NCI-H1105 (cell line): ENCODE measurements at regions not wholly inside any gene's neighbourhood (a gene's known extent, or its start where the extent isn't known, plus 50 kb on each side); places are given as distances from the start of the nearest gene placed in this dataset.

Experiments
- DNase-seq: peaks from one replicate; lab custom pipeline; 2025; lab: John Stamatoyannopoulos, UW

DNA sequence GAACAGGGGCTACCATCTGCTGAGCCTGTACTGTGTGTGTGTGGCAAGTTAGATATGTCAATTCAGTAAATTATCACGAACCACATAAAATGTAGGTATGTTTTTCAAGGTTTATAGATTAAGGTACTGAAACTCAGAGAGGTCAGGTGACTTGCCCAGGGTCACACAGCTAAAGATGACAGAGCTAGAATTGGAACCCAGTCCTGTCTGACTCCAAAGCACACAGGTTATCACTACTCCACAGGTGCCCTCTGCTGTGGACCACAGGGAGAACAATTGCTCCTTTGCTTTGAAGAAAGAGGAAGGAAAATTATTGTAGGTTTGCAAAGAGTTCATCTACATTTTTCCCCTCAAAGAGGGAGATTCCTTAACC is 229.7 kb upstream of the AGAP1 start:
- DNase-seq: no peak

- DNase-seq: no peak
Measured at GRCh38 chr2:235264512-235264911, 229.3 kb upstream of the AGAP1 start.

DNA sequence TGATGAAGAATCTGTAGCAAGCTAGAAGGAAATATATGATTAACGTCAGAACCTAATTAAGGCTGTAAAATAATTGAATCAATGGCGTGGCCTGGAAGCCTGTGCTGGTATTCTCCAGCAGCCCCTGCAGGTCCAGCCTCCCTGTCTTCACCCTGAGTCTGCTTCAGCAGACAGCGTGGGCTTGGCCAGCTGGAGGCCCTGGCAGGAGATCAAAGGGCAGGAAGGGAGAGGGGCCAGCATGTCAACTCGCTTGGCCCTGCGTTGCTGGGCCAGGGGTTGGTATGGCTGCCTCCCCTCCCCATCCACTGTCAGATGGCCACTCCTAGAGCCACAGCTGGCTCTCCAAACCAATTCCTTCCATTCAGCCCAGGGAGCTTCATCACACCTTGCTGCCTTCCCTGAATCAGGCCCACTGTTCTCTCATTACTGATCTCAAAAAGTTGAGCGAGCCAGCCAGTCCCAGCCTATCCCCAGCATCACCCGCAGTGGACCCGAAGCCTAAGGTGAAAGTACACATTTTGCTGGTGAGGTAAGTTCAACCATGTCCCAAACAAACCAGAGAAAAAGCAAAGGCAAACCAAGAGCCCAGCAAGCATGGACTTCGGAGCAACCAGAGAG is 228.4 kb upstream of the AGAP1 start:
- no peak for DNase-seq

DNA sequence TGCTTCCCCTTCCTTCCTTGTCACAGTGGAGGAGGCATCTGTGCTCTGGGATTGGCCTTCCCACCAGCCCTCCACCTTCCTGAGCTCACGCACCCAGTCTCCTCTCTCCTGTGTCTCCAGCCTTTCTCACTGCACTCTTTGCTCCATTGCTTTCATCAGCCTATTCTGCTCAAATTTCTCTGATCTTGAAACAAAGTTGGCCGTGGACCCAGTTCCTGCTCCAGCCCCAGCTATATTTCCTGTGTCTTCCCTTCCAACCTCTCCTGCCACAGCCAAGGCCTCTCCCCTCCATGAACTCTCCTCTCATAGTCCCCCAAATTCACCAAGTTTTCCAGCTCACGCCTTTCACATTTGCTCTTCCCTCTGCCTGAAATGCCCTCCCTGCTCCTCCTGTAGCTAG is 226.6 kb upstream of the AGAP1 start:
- no peak for DNase-seq

- DNase-seq: no peak
Measured at GRCh38 chr2:235268535-235268934, 225.3 kb upstream of the AGAP1 start.

GRCh38 chr2:235270291-235270690 is 223.6 kb upstream of the AGAP1 start:
- DNase-seq: no peak

GRCh38 chr2:235270956-235271355 is 222.9 kb upstream of the AGAP1 start:
- no peak for DNase-seq

GRCh38 chr2:235271936-235272335 is 221.9 kb upstream of the AGAP1 start:
- no peak for DNase-seq

DNA sequence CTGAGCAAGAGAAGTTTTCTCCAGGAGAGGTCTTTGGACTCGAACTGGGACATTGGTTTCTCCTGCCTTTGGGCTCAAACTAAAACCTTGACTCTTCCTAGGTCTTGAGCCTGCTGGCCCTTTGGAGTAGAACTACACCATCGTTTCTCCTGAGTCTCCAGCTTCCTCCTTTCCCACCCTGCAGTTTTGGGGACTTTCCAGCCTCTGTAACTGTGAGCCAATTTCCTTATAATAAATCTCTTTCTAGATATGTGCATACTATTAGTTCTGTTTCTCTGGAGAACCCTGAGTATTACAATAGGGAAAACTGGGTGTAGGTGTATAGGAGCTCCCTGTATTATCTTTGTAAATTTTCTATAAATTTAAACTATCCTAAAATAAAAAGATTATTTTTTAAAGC is 219.8 kb upstream of the AGAP1 start:
- DNase-seq: no peak

GRCh38 chr2:235277485-235277884 is 216.4 kb upstream of the AGAP1 start:
- DNase-seq: no peak

- no peak for DNase-seq
Measured at GRCh38 chr2:235278771-235279355, 215.0 kb upstream of the AGAP1 start.

GRCh38 chr2:235279965-235280364 is 213.9 kb upstream of the AGAP1 start:
- no peak for DNase-seq

DNA sequence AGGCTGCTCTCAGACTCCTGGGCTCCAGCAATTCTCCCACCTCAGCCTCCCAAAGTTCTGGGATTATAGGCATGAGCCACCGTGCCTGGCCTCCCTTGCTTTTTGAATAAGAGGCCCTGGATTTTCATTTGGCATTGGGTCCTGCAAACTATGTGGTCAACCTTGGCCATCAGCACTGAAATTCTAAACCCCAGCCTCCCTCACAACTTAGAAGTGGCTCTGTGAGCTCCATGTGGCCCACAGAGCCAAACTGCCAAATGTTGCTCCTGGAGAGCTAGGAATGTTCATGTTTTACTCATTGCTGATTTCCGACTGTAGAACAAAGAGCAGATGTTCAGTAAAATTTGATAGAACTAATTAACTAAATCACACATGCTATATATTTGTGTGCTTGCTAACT is 210.6 kb upstream of the AGAP1 start:
- no peak for DNase-seq

DNA sequence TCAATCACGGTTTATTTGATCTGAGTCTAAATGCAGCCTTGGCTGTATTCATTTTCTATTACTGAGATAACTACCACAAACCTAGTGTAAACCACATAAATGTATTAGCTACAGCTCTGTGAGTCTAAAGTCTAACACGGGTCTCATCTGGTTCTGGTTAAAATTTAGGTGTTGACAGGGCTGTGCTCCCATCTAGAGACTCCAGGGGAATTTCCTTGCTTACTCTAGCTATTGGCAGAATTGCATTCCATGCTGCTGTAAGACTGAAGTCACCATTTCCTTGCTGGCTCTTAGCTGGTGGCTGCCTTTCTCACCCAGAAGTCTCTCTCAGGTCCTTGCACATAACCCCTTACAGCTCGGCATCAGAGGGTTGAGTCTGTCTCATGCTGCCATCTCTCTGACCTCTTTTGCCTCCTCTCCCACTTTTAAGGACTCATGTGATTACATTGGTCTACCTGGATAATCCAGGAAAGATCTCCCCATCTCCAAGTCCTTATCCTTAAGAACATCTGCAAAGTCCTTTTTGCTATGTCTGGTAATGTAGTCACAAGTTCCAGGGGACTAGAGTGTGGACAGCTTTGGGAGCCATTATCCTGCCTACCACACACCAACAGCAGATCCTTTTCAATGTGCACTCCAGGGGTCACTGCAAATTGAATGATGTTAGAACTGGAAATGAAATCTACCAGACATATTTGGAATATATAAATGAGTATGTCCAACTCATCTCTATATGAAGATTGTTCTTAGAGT is 207.0 kb upstream of the AGAP1 start:
- no peak for DNase-seq

GRCh38 chr2:235287375-235287733 is 206.5 kb upstream of the AGAP1 start:
- no peak for DNase-seq

DNA sequence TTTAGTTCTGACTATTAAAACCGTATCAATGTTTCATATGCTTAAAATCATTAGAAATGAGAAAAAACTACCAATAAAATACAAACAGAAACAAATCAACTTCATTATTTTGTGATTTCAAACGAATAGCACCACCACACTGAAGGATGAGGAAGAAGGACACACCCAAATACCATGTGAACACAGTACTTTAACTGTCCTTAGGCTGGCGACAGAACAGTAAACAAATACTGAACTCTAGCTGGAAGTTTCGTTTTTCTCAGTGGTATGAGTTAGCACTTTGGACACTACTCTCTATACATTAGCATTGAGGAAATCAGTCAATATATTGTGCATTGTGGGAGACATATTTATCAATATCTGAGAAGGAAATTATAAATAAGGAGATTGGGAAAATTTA is 202.4 kb upstream of the AGAP1 start:
- no peak for DNase-seq

DNA sequence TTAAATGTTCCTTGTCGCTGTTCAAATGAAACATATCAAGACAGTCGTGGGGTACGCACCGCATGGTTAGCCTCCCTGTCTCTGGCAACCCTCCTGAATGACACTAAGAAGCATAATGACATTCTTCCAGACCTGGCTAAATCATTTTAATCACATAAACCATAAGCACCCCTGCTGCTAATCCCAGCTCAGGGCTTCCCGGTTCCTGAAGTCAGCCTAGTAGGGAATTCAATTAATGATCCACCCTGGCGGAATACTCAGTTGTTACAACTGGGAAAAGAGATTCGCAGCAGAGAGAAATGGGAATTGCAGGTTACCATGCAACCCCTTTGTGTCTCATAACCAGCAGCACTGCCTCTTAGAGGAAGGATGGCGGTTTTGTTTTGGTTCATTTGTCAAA is 200.8 kb upstream of the AGAP1 start:
- DNase-seq: no peak

- DNase-seq: no peak
Measured at GRCh38 chr2:235295831-235296230, 198.0 kb upstream of the AGAP1 start.

GRCh38 chr2:235300368-235301201 is 193.3 kb upstream of the AGAP1 start:
- peak; percentile 75 for DNase-seq

GRCh38 chr2:235301202-235302076 is 192.4 kb upstream of the AGAP1 start:
- no peak for DNase-seq

DNA sequence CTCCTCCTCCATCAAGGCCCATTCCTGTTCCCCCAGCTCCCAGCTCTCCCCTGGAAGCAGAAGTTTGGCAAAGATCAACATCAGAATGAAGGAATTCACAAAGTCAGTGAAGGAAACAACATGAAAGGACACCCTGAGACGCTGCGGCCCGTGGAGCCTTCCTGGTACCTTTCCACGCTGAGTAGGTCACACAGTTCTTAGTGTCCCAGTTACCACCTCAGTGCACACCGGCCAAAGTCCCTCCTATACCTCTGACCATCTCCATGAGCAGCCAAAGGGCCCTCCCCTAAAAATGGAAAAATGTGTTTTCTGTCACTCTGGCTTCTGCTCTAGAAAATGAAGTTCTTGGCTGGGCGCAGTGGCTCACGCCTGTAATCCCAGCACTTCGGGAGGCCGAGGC is 191.6 kb upstream of the AGAP1 start:
- no peak for DNase-seq
